ENCODE measurements at regions not wholly inside any gene's neighbourhood (a gene's known extent, or its start where the extent isn't known, plus 50 kb on each side); places are given as distances from the start of the nearest gene placed in this dataset.
A peak's percentile ranks its signal among the peaks of the same experiment; 100 is the strongest.

GRCh38 chr2:161096336-161096735, 63.9 kb upstream of the TANK start:
- 91% methylated on average over 2 of the region's 2 CpGs for WGBS (ENCODE audit: insufficient coverage, low lambda C conversion rate)
- no peak overlapping the region for H3K4me3 ChIP-seq (ENCODE audit: low read length)
- DNase-seq = no peak

GRCh38 chr2:161097157-161097556, 63.1 kb upstream of the TANK start:
- H3K9me3 ChIP-seq (ENCODE audit: control insufficient read depth, low read depth, low read length) = no peaks in the 10 kb centered on the region
- WGBS (ENCODE audit: insufficient coverage, low lambda C conversion rate) = no CpG with 5 or more reads among the region's 2 CpGs
- H3K27me3 ChIP-seq (ENCODE audit: control insufficient read depth, insufficient read depth, low read length) = no peaks in the 10 kb centered on the region
- no peak overlapping the region for H3K27ac ChIP-seq (ENCODE audit: low read length)
- no peak overlapping the region for H3K4me3 ChIP-seq (ENCODE audit: low read length)
- no peak for DNase-seq
- H3K4me1 ChIP-seq (ENCODE audit: control insufficient read depth, insufficient read depth, low read length) = no peaks in the 10 kb centered on the region
- no peaks in the 10 kb centered on the region for H3K36me3 ChIP-seq (ENCODE audit: control insufficient read depth, insufficient read depth, low read length)

More at GRCh38 chr2:161096336-161096735, 63.9 kb upstream of the TANK start:
- Histone ChIP-seq H3K36me3 (ENCODE audit: control insufficient read depth, insufficient read depth, low read length) (no peaks in the 10 kb centered on the region), H3K27ac (ENCODE audit: low read length) (no peak overlapping the region), H3K27me3 (ENCODE audit: control insufficient read depth, insufficient read depth, low read length) (no peaks in the 10 kb centered on the region), H3K4me1 (ENCODE audit: control insufficient read depth, insufficient read depth, low read length) (no peaks in the 10 kb centered on the region), H3K9me3 (ENCODE audit: control insufficient read depth, low read depth, low read length) (no peaks in the 10 kb centered on the region)

DNA sequence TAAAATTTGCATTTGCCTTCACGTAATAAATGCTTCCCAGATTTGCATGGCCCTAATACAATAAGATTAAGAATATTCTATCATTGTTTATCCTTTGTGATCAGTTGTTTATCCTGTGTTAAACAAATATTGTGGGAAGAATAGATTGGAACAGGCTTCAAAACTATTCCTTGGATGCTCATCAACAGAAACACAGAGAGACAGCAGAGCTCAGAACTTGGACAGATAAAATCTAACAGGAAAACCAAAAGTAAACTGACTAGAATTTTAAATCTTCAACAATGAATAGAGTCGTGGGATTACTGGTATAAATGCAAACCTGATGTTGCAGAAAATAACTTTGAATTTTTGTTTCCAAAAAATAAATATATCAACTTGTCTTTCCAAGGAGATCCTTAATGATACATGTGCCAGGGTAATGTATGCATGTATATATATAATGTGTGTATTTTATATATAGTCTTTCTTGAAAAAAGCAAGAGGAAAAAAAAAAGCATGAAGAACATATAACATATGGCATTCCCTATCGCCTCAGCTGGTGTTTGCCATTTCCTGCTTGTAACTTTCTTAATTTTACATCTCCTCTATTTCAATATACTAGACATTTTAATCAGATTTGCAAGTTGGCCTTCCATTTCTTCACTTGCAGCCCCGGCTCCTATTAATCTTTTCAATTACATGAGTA, 59.9 kb upstream of the TANK start:
- 80% methylated on average over 4 of the region's 4 CpGs for WGBS (ENCODE audit: insufficient coverage, low lambda C conversion rate)
- no peak for DNase-seq
- no peak overlapping the region for H3K4me3 ChIP-seq (ENCODE audit: low read length)
- no peaks in the 10 kb centered on the region for H3K9me3 ChIP-seq (ENCODE audit: control insufficient read depth, low read depth, low read length)
- no peaks in the 10 kb centered on the region for H3K36me3 ChIP-seq (ENCODE audit: control insufficient read depth, insufficient read depth, low read length)
- H3K27me3 ChIP-seq (ENCODE audit: control insufficient read depth, insufficient read depth, low read length) = no peaks in the 10 kb centered on the region
- no peak overlapping the region for H3K27ac ChIP-seq (ENCODE audit: low read length)
- H3K4me1 ChIP-seq (ENCODE audit: control insufficient read depth, insufficient read depth, low read length) = no peaks in the 10 kb centered on the region

DNA sequence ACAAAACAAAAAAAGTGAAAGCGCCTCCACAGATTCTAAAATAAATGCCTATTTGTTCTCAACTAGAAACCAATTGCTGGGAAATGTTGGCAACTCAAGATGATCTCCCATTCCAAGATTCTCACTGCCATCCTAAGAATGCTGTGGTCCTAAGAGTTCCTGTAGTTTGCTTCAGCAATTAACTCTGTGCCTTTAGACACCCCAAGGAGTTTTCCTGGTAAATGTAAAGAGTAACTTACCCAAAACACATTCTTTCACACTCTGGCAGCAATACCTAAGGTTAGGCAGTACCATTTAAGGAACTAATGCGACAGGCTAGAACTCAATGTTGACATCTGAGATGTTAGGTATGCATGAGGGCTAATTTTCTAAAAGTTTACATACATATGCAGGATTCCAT, 58.8 kb upstream of the TANK start:
- H3K4me3 ChIP-seq (ENCODE audit: low read length) = no peak overlapping the region
- no peaks in the 10 kb centered on the region for H3K27me3 ChIP-seq (ENCODE audit: control insufficient read depth, insufficient read depth, low read length)
- no peak for DNase-seq
- WGBS (ENCODE audit: insufficient coverage, low lambda C conversion rate) = 100% methylated on average over 1 of the region's 2 CpGs
- H3K4me1 ChIP-seq (ENCODE audit: control insufficient read depth, insufficient read depth, low read length) = no peaks in the 10 kb centered on the region
- H3K27ac ChIP-seq (ENCODE audit: low read length) = no peak overlapping the region
- H3K36me3 ChIP-seq (ENCODE audit: control insufficient read depth, insufficient read depth, low read length) = no peaks in the 10 kb centered on the region
- no peaks in the 10 kb centered on the region for H3K9me3 ChIP-seq (ENCODE audit: control insufficient read depth, low read depth, low read length)

DNA sequence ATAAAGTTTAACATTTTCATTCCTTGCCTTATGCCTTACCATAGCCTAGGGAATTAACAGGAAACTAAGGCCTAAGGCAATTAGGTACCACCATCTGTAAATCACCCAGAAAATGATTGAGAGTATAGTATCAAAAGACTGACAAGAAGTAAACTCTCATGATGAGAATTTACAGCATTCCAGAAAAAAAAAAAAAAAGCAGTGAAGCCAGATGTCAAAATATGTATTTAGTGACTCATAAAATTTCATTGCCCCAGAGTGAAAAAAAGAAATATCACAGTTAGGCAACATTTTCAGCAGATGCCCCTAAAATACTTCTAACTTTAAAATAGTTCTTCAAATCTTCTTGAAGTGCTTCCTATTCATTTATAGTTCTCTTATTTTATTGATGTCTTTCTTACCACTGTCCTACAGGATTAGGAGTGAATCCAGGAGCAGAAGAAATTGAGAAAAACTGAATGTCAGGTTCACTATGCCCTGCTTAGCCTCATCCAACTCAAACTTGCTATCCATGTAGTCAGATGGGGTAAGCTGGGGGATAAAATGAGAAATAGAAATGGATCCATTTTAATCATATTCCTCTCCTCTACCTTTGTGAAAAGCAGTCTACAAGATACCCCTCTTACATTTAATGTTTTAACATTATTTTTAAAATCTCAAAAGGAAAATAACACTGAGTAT, 57.3 kb upstream of the TANK start:
- no peak overlapping the region for H3K27ac ChIP-seq (ENCODE audit: low read length)

DNA sequence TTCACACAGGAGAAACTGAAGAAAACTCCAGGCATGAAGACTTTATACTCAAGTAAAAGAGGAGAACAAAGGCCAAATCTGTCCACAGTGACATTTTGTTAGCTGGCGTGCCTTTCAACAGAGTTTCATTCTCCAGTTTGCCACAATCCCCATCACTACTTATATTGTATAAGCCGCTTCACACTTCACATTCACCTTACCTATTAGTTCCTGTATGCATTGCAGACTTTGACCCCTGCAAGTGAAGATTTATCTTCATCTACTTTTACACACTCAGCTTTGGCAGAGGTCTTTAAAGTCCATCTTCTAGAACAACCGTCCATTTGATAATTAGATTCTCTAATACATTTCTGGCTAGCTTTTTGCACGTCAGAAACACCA, 56.8 kb upstream of the TANK start:
- DNase-seq = peak in 1 of 2 donors; percentile 8
- H3K4me1 ChIP-seq (ENCODE audit: control insufficient read depth, insufficient read depth, low read length) = no peaks in the 10 kb centered on the region
- no peak overlapping the region for H3K4me3 ChIP-seq (ENCODE audit: low read length)
- H3K27ac ChIP-seq (ENCODE audit: low read length) = no peak overlapping the region
- H3K9me3 ChIP-seq (ENCODE audit: control insufficient read depth, low read depth, low read length) = no peaks in the 10 kb centered on the region
- H3K27me3 ChIP-seq (ENCODE audit: control insufficient read depth, insufficient read depth, low read length) = no peaks in the 10 kb centered on the region
- 70% methylated on average over 4 of the region's 4 CpGs for WGBS (ENCODE audit: insufficient coverage, low lambda C conversion rate)
- H3K36me3 ChIP-seq (ENCODE audit: control insufficient read depth, insufficient read depth, low read length) = no peaks in the 10 kb centered on the region

More for the DNA sequence above, 57.3 kb upstream of the TANK start:
- Histone ChIP-seq H3K36me3 (ENCODE audit: control insufficient read depth, insufficient read depth, low read length) (no peaks in the 10 kb centered on the region), H3K9me3 (ENCODE audit: control insufficient read depth, low read depth, low read length) (no peaks in the 10 kb centered on the region), H3K4me3 (ENCODE audit: low read length) (no peak overlapping the region), H3K27me3 (ENCODE audit: control insufficient read depth, insufficient read depth, low read length) (no peaks in the 10 kb centered on the region), H3K4me1 (ENCODE audit: control insufficient read depth, insufficient read depth, low read length) (no peaks in the 10 kb centered on the region)
- no peak for DNase-seq

GRCh38 chr2:161104054-161104553, 56.1 kb upstream of the TANK start:
- Histone ChIP-seq H3K36me3 (ENCODE audit: control insufficient read depth, insufficient read depth, low read length) (no peaks in the 10 kb centered on the region), H3K27me3 (ENCODE audit: control insufficient read depth, insufficient read depth, low read length) (no peaks in the 10 kb centered on the region), H3K9me3 (ENCODE audit: control insufficient read depth, low read depth, low read length) (no peaks in the 10 kb centered on the region), H3K4me1 (ENCODE audit: control insufficient read depth, insufficient read depth, low read length) (no peaks in the 10 kb centered on the region), H3K4me3 (ENCODE audit: low read length) (no peak overlapping the region), H3K27ac (ENCODE audit: low read length) (no peak overlapping the region)
- DNase-seq = no peak
- 100% methylated on average over 1 of the region's 5 CpGs for WGBS (ENCODE audit: insufficient coverage, low lambda C conversion rate)

DNA sequence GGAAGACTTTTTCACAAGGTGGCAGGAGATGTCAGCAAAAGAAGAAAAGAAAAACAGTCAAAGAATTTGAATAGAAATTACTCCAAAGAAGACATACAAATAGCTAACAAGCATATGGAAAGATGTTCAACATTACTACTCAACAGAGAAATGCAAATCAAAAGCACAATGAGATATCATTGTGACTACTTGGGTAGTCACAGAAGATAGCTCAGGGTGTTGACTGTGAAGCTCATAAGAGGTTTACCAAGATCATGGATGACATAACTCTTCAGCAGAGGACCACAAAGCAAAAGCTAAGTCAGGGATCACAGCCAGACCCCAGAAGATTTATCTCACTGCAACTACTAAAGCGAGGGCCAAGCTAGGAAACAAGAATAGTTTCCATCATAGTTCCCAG, 53.0 kb upstream of the TANK start:
- no peak overlapping the region for H3K4me3 ChIP-seq (ENCODE audit: low read length)
- no peak for DNase-seq
- H3K27ac ChIP-seq (ENCODE audit: low read length) = no peak overlapping the region
- no peaks in the 10 kb centered on the region for H3K4me1 ChIP-seq (ENCODE audit: control insufficient read depth, insufficient read depth, low read length)
- H3K27me3 ChIP-seq (ENCODE audit: control insufficient read depth, insufficient read depth, low read length) = no peaks in the 10 kb centered on the region
- H3K36me3 ChIP-seq (ENCODE audit: control insufficient read depth, insufficient read depth, low read length) = no peaks in the 10 kb centered on the region
- H3K9me3 ChIP-seq (ENCODE audit: control insufficient read depth, low read depth, low read length) = no peaks in the 10 kb centered on the region
- WGBS (ENCODE audit: insufficient coverage, low lambda C conversion rate) = no CpG with 5 or more reads among the region's 1 CpG

Measured in large intestine (tissue), 3 donors.